K562 (cell line): ENCODE measurements at regions not wholly inside any gene's neighbourhood (a gene's known extent, or its start where the extent isn't known, plus 50 kb on each side); places are given as distances from the start of the nearest gene placed in this dataset.

Source experiments
- CXXC5 ChIP-seq: fragments of 250-450 bp; sonication (Bioruptor Pico); IDR thresholded peaks from 2 replicates; pipeline ENCODE4 v1.8.0; 2022; ENCODE audit warnings: inconsistent platforms, mild to moderate bottlenecking, moderate library complexity
- KAT2B ChIP-seq: IDR thresholded peaks from one replicate; pipeline ENCODE4 v1.6.1; 2012; ENCODE audit warnings: low read depth, mild to moderate bottlenecking, control low read depth, inconsistent platforms, low read length, moderate library complexity
- KAT7 ChIP-seq: sonication (generic); formaldehyde crosslinking; IDR thresholded peaks from 2 replicates; pipeline ENCODE4 v1.8.0; 2022; ENCODE audit warnings: missing genetic modification reagents, mild to moderate bottlenecking, borderline replicate concordance
- KLF6 ChIP-seq: fragments of 250-450 bp; sonication (Bioruptor Pico); IDR thresholded peaks from 2 replicates; pipeline ENCODE4 v1.4.0; 2020; ENCODE audit warnings: mild to moderate bottlenecking, moderate library complexity, borderline replicate concordance
- RERE ChIP-seq: sonication (generic); formaldehyde crosslinking; IDR thresholded peaks from 2 replicates; pipeline ENCODE4 v1.8.0; 2023; ENCODE audit warnings: missing genetic modification reagents, mild to moderate bottlenecking, borderline replicate concordance
- SLC30A9 ChIP-seq: fragments of 250-450 bp; sonication (Bioruptor Pico); IDR thresholded peaks from 2 replicates; pipeline ENCODE4 v1.8.0; 2022; ENCODE audit warnings: mild to moderate bottlenecking, moderate library complexity
- TF ChIP-seq, protein P1 (sequence below): fragments of 450-650 bp; formaldehyde crosslinking; IDR thresholded peaks from 2 replicates; pipeline ENCODE4 v1.4.0; 2020; ENCODE audit warnings: mild to moderate bottlenecking, mixed read lengths

DNA sequence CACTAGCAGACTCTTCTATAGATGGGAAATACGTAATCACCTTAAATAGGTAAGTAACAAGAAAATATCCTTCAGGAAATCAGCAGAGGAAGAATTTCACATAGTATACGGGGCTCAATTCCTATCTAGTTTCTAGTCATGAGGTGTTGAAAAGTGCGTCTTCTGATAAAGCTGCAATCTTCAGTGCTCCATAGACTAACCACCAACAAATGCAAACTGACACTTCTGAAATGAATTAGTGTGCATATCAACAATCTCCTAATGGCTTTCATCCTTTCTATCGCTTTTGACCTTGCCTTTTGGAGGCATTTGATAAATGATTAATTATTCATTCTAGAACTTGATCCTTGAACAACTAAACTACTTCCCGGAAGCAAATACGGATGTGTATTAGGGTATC is 2306.6 kb upstream of the AGA start (continued):
- no peak for TF ChIP-seq RERE (CRISPR knock-in tag)
- TF ChIP-seq KAT2B: no peak
- no peak for TF ChIP-seq KLF6
- peak; percentile 86 for TF ChIP-seq CXXC5 (CRISPR knock-in tag)
- TF ChIP-seq KAT7 (CRISPR knock-in tag): no peak
- TF ChIP-seq, protein P1, sequence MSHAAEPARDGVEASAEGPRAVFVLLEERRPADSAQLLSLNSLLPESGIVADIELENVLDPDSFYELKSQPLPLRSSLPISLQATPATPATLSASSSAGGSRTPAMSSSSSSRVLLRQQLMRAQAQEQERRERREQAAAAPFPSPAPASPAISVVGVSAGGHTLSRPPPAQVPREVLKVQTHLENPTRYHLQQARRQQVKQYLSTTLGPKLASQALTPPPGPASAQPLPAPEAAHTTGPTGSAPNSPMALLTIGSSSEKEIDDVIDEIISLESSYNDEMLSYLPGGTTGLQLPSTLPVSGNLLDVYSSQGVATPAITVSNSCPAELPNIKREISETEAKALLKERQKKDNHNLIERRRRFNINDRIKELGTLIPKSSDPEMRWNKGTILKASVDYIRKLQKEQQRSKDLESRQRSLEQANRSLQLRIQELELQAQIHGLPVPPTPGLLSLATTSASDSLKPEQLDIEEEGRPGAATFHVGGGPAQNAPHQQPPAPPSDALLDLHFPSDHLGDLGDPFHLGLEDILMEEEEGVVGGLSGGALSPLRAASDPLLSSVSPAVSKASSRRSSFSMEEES (CRISPR knock-in tag): no peak
- TF ChIP-seq SLC30A9 (CRISPR knock-in tag): no peak
